Ovary (tissue), 3 donors: ENCODE measurements at regions not wholly inside any gene's neighbourhood (a gene's known extent, or its start where the extent isn't known, plus 50 kb on each side); places are given as distances from the start of the nearest gene placed in this dataset.

Experiments used
- CTCF ChIP-seq, 3 donors: fragments of 450-650 bp in 2 of 3; fragments of 200-600 bp in 1 of 3; IDR thresholded peaks; one replicate each; pipeline versions ENCODE4 v1.5.1 to v1.8.0; 2016 to 2022; ENCODE audit warnings: antibody characterized with exemption in 3 of 3, mild to moderate bottlenecking in 1 of 3
- EP300 ChIP-seq: sonication (generic); formaldehyde crosslinking; IDR thresholded peaks from one replicate; pipeline ENCODE4 v1.6.1; 2017; ENCODE audit warnings: antibody characterized with exemption
- POLR2A ChIP-seq: fragments of 450-650 bp; IDR thresholded peaks from one replicate; pipeline ENCODE4 v1.6.1; 2017; ENCODE audit warnings: antibody characterized with exemption, mild to moderate bottlenecking, moderate library complexity
- donor health status: DM: no; HTN: no; CAD: no.

GRCh38 chr5:136423944-136424606, 58.7 kb upstream of the TRPC7 start:
- no peak for TF ChIP-seq CTCF (IDR thresholded peaks at IDR 0.05)
- no peak for TF ChIP-seq POLR2A
- TF ChIP-seq EP300, result no peak
